GM19328 (cell line): ENCODE measurements at regions not wholly inside any gene's neighbourhood (a gene's known extent, or its start where the extent isn't known, plus 50 kb on each side); places are given as distances from the start of the nearest gene placed in this dataset.
A peak's percentile ranks its signal among the peaks of the same experiment; 100 is the strongest.

Experiments used
- ATAC-seq: cut with Tn5 transposase; IDR thresholded peaks from one replicate; pipeline ENCODE4 v1.9.1; 2021; ENCODE audit warnings: mild to moderate bottlenecking, moderate library complexity; ENCODE audit not compliant: unreplicated experiment

- no peak for ATAC-seq
Observed at GRCh38 chr12:127327986-127328385, 939.0 kb upstream of the TMEM132C start.

GRCh38 chr12:127328867-127329266 lies 938.1 kb upstream of the TMEM132C start:
- ATAC-seq: no peak

GRCh38 chr12:127334365-127334764 lies 932.6 kb upstream of the TMEM132C start:
- no peak for ATAC-seq

GRCh38 chr12:127334912-127335644 lies 931.9 kb upstream of the TMEM132C start:
- no peak for ATAC-seq

GRCh38 chr12:127336416-127336815 lies 930.6 kb upstream of the TMEM132C start:
- ATAC-seq: no peak

- no peak for ATAC-seq
Observed at GRCh38 chr12:127339065-127339464, 927.9 kb upstream of the TMEM132C start.

GRCh38 chr12:127340381-127340780 lies 926.6 kb upstream of the TMEM132C start:
- ATAC-seq: no peak

- ATAC-seq: no peak
Observed at GRCh38 chr12:127342861-127343260, 924.1 kb upstream of the TMEM132C start.

- no peak for ATAC-seq
Observed at GRCh38 chr12:127343940-127344339, 923.0 kb upstream of the TMEM132C start.

- ATAC-seq: no peak
Observed at GRCh38 chr12:127351481-127352010, 915.4 kb upstream of the TMEM132C start.

GRCh38 chr12:127355061-127355841 lies 911.7 kb upstream of the TMEM132C start:
- no peak for ATAC-seq

GRCh38 chr12:127358888-127359287 lies 908.1 kb upstream of the TMEM132C start:
- no peak for ATAC-seq

GRCh38 chr12:127360580-127360979 lies 906.4 kb upstream of the TMEM132C start:
- ATAC-seq: no peak

GRCh38 chr12:127362121-127362520 lies 904.8 kb upstream of the TMEM132C start:
- ATAC-seq: no peak

GRCh38 chr12:127363392-127363791 lies 903.6 kb upstream of the TMEM132C start:
- ATAC-seq: no peak

GRCh38 chr12:127373559-127373958 lies 893.4 kb upstream of the TMEM132C start:
- ATAC-seq: no peak

GRCh38 chr12:127374447-127374846 lies 892.5 kb upstream of the TMEM132C start:
- ATAC-seq: no peak

GRCh38 chr12:127381043-127381668 lies 885.8 kb upstream of the TMEM132C start:
- ATAC-seq: peak; percentile 55

GRCh38 chr12:127381681-127382080 lies 885.3 kb upstream of the TMEM132C start:
- no peak for ATAC-seq

- ATAC-seq: no peak
Observed at GRCh38 chr12:127383281-127383680, 883.7 kb upstream of the TMEM132C start.

GRCh38 chr12:127386723-127387122 lies 880.2 kb upstream of the TMEM132C start:
- ATAC-seq: no peak

- ATAC-seq: no peak
Observed at GRCh38 chr12:127388985-127389384, 878.0 kb upstream of the TMEM132C start.
